Stimulated activated CD8-positive, alpha-beta memory T cell treated with anti-CD3 and anti-CD28 coated beads, Interleukin-4, amount 100 ng/mL, for 48 hours (primary cell): ENCODE measurements at regions not wholly inside any gene's neighbourhood (a gene's known extent, or its start where the extent isn't known, plus 50 kb on each side); places are given as distances from the start of the nearest gene placed in this dataset.
A peak's percentile ranks its signal among the peaks of the same experiment; 100 is the strongest.

Experiments used
- DNase-seq: peaks from one replicate; pipeline ENCODE4 v3.0.0-alpha.2; 2020

GRCh38 chrX:42616981-42617380 is 161.0 kb downstream of the PPP1R2C start:
- DNase-seq, result no peak

GRCh38 chrX:42615161-42615563 is 162.8 kb downstream of the PPP1R2C start:
- DNase-seq, result peak; percentile 27

GRCh38 chrX:42606591-42606990 is 171.4 kb downstream of the PPP1R2C start:
- DNase-seq, result no peak

- DNase-seq, result no peak
Observed at GRCh38 chrX:42604302-42604701, 173.7 kb downstream of the PPP1R2C start.

GRCh38 chrX:42603016-42603415 is 174.9 kb downstream of the PPP1R2C start:
- DNase-seq, result no peak

GRCh38 chrX:42602566-42602965 is 175.4 kb downstream of the PPP1R2C start:
- DNase-seq, result no peak

GRCh38 chrX:42602136-42602535 is 175.8 kb downstream of the PPP1R2C start:
- DNase-seq, result no peak

GRCh38 chrX:42597481-42597880 is 180.5 kb downstream of the PPP1R2C start:
- DNase-seq, result no peak

- DNase-seq, result no peak
Observed at GRCh38 chrX:42585842-42586621, 191.9 kb downstream of the PPP1R2C start.

GRCh38 chrX:42577936-42578470 is 200.0 kb downstream of the PPP1R2C start:
- DNase-seq, result no peak

- no peak for DNase-seq
Observed at GRCh38 chrX:42567268-42567667, 210.7 kb downstream of the PPP1R2C start.

- DNase-seq, result no peak
Observed at GRCh38 chrX:42565739-42566138, 212.2 kb downstream of the PPP1R2C start.

- no peak for DNase-seq
Observed at GRCh38 chrX:42546800-42547199, 231.2 kb downstream of the PPP1R2C start.

GRCh38 chrX:42544883-42545282 is 233.1 kb downstream of the PPP1R2C start:
- no peak for DNase-seq

- DNase-seq, result no peak
Observed at GRCh38 chrX:42541554-42541953, 236.4 kb downstream of the PPP1R2C start.

GRCh38 chrX:42540146-42540545 is 237.8 kb downstream of the PPP1R2C start:
- no peak for DNase-seq

- no peak for DNase-seq
Observed at GRCh38 chrX:42538405-42538804, 239.6 kb downstream of the PPP1R2C start.

GRCh38 chrX:42536286-42536685 is 241.7 kb downstream of the PPP1R2C start:
- no peak for DNase-seq

- no peak for DNase-seq
Observed at GRCh38 chrX:42535233-42535632, 242.7 kb downstream of the PPP1R2C start.

- DNase-seq, result no peak
Observed at GRCh38 chrX:42533761-42534160, 244.2 kb downstream of the PPP1R2C start.

- no peak for DNase-seq
Observed at GRCh38 chrX:42531441-42531840, 246.5 kb downstream of the PPP1R2C start.

- DNase-seq, result no peak
Observed at GRCh38 chrX:42530027-42530426, 247.9 kb downstream of the PPP1R2C start.

- DNase-seq, result no peak
Observed at GRCh38 chrX:42524379-42524778, 253.6 kb downstream of the PPP1R2C start.

- no peak for DNase-seq
Observed at GRCh38 chrX:42519666-42520231, 258.2 kb downstream of the PPP1R2C start.

- DNase-seq, result no peak
Observed at GRCh38 chrX:42515939-42516338, 262.0 kb downstream of the PPP1R2C start.
